CD4-positive, alpha-beta memory T cell (primary cell): ENCODE measurements at regions not wholly inside any gene's neighbourhood (a gene's known extent, or its start where the extent isn't known, plus 50 kb on each side); places are given as distances from the start of the nearest gene placed in this dataset.
"Not testable (repeated sequence)": the region's sequence is repeated elsewhere in the genome, so short reads cannot be mapped to it uniquely, and the experiment has no call there.

Experiments
- CTCF ChIA-PET: fragments of 350-600 bp; sonication (Branson Sonifier 250); formaldehyde crosslinking; loops from one replicate; lab custom pipeline; 2021; ENCODE audit warnings: inconsistent platforms; ENCODE audit not compliant: partially characterized antibody; lab: Charles Lee
- POLR2A ChIA-PET: fragments of 350-600 bp; sonication (Branson Sonifier 250); formaldehyde crosslinking; loops from one replicate; lab custom pipeline; 2021; ENCODE audit not compliant: partially characterized antibody; lab: Charles Lee
- DNase-seq, 5 donors: peaks; one replicate each; pipeline versions ENCODE4 v3.0.0 to v3.0.0-alpha.2; 2020 to 2022; ENCODE audit warnings: mixed read lengths in 1 of 5
- H3K27ac ChIP-seq: one replicate; pipeline ENCODE4 v1.7.0; 2013; ENCODE audit warnings: low read depth, low read length
- H3K27me3 ChIP-seq: 2 replicates; pipeline ENCODE4 v1.7.0; 2013; ENCODE audit warnings: mild to moderate bottlenecking, low read length, moderate library complexity; ENCODE audit not compliant: insufficient read depth
- H3K36me3 ChIP-seq: 2 replicates; pipeline ENCODE4 v1.7.0; 2013; ENCODE audit warnings: mild to moderate bottlenecking, low read length, moderate library complexity; ENCODE audit not compliant: insufficient read depth
- H3K4me1 ChIP-seq: 2 replicates; pipeline ENCODE4 v1.7.0; 2013; ENCODE audit warnings: mild to moderate bottlenecking, low read length, moderate library complexity; ENCODE audit not compliant: insufficient read depth
- H3K4me3 ChIP-seq, 2 donors: one replicate each; pipeline ENCODE4 v1.7.0; 2013; ENCODE audit warnings: low read length in 2 of 2, mild to moderate bottlenecking in 1 of 2
- H3K9me3 ChIP-seq, 2 donors: one replicate each; pipeline ENCODE4 v1.7.0; 2013; ENCODE audit warnings: low read length in 2 of 2, control low read depth in 1 of 2; ENCODE audit not compliant: control insufficient read depth in 1 of 2
- H3K27ac Mint-ChIP-seq, 7 donors: one replicate each; pipeline ENCODE4 v1.8.0; 2020 to 2021; ENCODE audit warnings: mixed read lengths in 7 of 7, mild to moderate bottlenecking in 6 of 7, inconsistent platforms in 3 of 7, moderate library complexity in 3 of 7
- H3K27me3 Mint-ChIP-seq, 2 donors: one replicate each; pipeline ENCODE4 v1.8.0; 2020 to 2021; ENCODE audit warnings: mixed read lengths in 2 of 2
- H3K36me3 Mint-ChIP-seq, 2 donors: one replicate each; pipeline ENCODE4 v1.8.0; 2020 to 2021; ENCODE audit warnings: mixed read lengths in 2 of 2, inconsistent platforms in 1 of 2, mild to moderate bottlenecking in 1 of 2
- H3K4me1 Mint-ChIP-seq, 4 donors: one replicate each; pipeline ENCODE4 v1.8.0; 2020 to 2021; ENCODE audit warnings: mixed read lengths in 4 of 4, mild to moderate bottlenecking in 1 of 4
- H3K4me3 Mint-ChIP-seq, 8 donors: one replicate each; pipeline ENCODE4 v1.8.0; 2020 to 2021; ENCODE audit warnings: mixed read lengths in 8 of 8, mild to moderate bottlenecking in 7 of 8, moderate library complexity in 6 of 8, inconsistent platforms in 3 of 8
- H3K9me3 Mint-ChIP-seq, 8 donors: one replicate each; pipeline ENCODE4 v1.8.0; 2020 to 2021; ENCODE audit warnings: mixed read lengths in 8 of 8, mild to moderate bottlenecking in 5 of 8, inconsistent platforms in 3 of 8, moderate library complexity in 1 of 8
- intact Hi-C: fragments of 100-400 bp; cut with micrococcal nuclease; formaldehyde crosslinking; loops from one replicate; pipeline ENCODE4 v1.15.1; 2023

DNA sequence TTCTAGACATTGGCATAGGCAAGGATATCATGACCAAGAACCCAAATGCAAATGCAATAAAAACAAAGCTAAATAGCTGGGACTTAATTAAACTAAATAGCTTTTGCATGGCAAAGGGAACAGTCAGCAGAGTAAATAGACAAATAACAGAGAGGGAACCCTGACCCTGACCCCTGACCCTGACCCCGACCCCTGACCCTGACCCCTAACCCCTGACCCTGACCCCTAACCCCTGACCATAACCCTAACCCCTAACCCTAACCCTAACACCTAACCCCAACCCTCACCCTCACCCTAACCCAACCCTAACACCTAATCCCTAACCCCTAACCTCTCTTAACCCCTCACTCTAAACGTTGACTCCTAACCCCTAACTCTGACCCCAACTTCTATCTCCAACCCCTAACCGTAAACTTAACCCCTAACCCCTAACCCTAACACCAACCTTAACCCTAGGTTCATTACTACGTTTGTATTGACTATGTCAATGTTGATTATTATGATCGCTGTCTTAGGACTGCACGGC lies 189.7 kb downstream of the CCT8L2 start:
- H3K27ac ChIP-seq, H3K4me3 ChIP-seq, CTCF ChIA-PET, H3K4me3 Mint-ChIP-seq, H3K36me3 Mint-ChIP-seq, intact Hi-C loops, H3K9me3 ChIP-seq, H3K4me1 ChIP-seq, POLR2A ChIA-PET, H3K4me1 Mint-ChIP-seq, H3K27me3 Mint-ChIP-seq, H3K36me3 ChIP-seq, H3K27ac Mint-ChIP-seq, H3K27me3 ChIP-seq, DNase-seq: not testable (repeated sequence)
- peaks cover 0 to 14% (median 6%) of the 10 kb centered on the region in 8 donors for H3K9me3 Mint-ChIP-seq

DNA sequence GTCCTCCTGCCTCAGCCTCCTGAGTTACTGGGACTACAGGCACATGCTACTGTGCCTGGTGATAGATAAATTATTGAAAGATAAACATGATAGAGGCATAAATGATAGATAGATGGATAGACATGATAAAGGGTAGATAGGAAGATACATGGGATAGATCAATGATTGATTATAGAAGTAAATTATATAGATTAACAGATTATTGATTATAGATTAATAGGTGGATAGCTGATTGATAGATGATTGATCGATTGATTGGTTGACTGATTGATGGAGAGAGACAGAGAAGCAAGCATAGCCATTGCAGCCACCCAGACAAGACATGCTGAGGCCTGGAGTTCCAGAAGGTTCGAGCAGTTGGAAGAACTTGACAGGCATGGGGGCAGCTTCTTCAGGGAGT lies 199.1 kb downstream of the CCT8L2 start:
- intact Hi-C loops, DNase-seq, H3K9me3 ChIP-seq, CTCF ChIA-PET, H3K4me1 Mint-ChIP-seq, H3K4me3 Mint-ChIP-seq, H3K36me3 Mint-ChIP-seq, H3K27ac ChIP-seq, H3K4me3 ChIP-seq, H3K27me3 ChIP-seq, POLR2A ChIA-PET, H3K4me1 ChIP-seq, H3K36me3 ChIP-seq, H3K27me3 Mint-ChIP-seq, H3K27ac Mint-ChIP-seq: not testable (repeated sequence)
- peaks cover 0 to 21% (median 4%) of the 10 kb centered on the region in 8 donors for H3K9me3 Mint-ChIP-seq

GRCh38 chr22:16391417-16391930 lies 201.1 kb downstream of the CCT8L2 start:
- CTCF ChIA-PET, H3K4me3 ChIP-seq, H3K27ac Mint-ChIP-seq, H3K4me3 Mint-ChIP-seq, H3K27ac ChIP-seq, H3K36me3 Mint-ChIP-seq, H3K27me3 ChIP-seq, H3K36me3 ChIP-seq, intact Hi-C loops, H3K27me3 Mint-ChIP-seq, POLR2A ChIA-PET, H3K9me3 ChIP-seq, H3K4me1 Mint-ChIP-seq, DNase-seq, H3K4me1 ChIP-seq: not testable (repeated sequence)
- H3K9me3 Mint-ChIP-seq: peaks cover 0 to 16% (median 3%) of the 10 kb centered on the region in 8 donors

- H3K4me1 Mint-ChIP-seq, H3K36me3 ChIP-seq, H3K4me1 ChIP-seq, H3K27me3 ChIP-seq, H3K36me3 Mint-ChIP-seq, H3K27ac ChIP-seq, H3K4me3 Mint-ChIP-seq, H3K4me3 ChIP-seq, CTCF ChIA-PET, H3K9me3 ChIP-seq, H3K27ac Mint-ChIP-seq, intact Hi-C loops, POLR2A ChIA-PET: not testable (repeated sequence)
- H3K27me3 Mint-ChIP-seq: peaks cover 12 to 13% of the 10 kb centered on the region in 2 donors
- peaks cover 0 to 18% (median 6%) of the 10 kb centered on the region in 8 donors for H3K9me3 Mint-ChIP-seq
- peak in 1 of 5 donors; percentile 31 for DNase-seq
Observed at GRCh38 chr22:16390541-16391217, 201.9 kb downstream of the CCT8L2 start.

GRCh38 chr22:16390046-16390445 lies 202.6 kb downstream of the CCT8L2 start:
- H3K36me3 ChIP-seq, H3K4me1 Mint-ChIP-seq, H3K9me3 ChIP-seq, CTCF ChIA-PET, H3K27ac Mint-ChIP-seq, intact Hi-C loops, H3K4me3 Mint-ChIP-seq, H3K4me3 ChIP-seq, POLR2A ChIA-PET, H3K27me3 ChIP-seq, H3K27ac ChIP-seq, H3K4me1 ChIP-seq, H3K36me3 Mint-ChIP-seq: not testable (repeated sequence)
- peaks cover 12 to 13% of the 10 kb centered on the region in 2 donors for H3K27me3 Mint-ChIP-seq
- peaks cover 0 to 18% (median 6%) of the 10 kb centered on the region in 8 donors for H3K9me3 Mint-ChIP-seq
- DNase-seq: peak in 1 of 5 donors; percentile 34

GRCh38 chr22:16389256-16389655 lies 203.4 kb downstream of the CCT8L2 start:
- H3K4me3 ChIP-seq, H3K9me3 ChIP-seq, DNase-seq, H3K36me3 Mint-ChIP-seq, H3K4me1 Mint-ChIP-seq, H3K4me1 ChIP-seq, POLR2A ChIA-PET, H3K27ac Mint-ChIP-seq, H3K4me3 Mint-ChIP-seq, CTCF ChIA-PET, H3K27ac ChIP-seq, H3K27me3 ChIP-seq, H3K36me3 ChIP-seq, intact Hi-C loops: not testable (repeated sequence)
- Mint-ChIP-seq H3K27me3 (peaks cover 12 to 13% of the 10 kb centered on the region in 2 donors), H3K9me3 (peaks cover 0 to 18% (median 6%) of the 10 kb centered on the region in 8 donors)

DNA sequence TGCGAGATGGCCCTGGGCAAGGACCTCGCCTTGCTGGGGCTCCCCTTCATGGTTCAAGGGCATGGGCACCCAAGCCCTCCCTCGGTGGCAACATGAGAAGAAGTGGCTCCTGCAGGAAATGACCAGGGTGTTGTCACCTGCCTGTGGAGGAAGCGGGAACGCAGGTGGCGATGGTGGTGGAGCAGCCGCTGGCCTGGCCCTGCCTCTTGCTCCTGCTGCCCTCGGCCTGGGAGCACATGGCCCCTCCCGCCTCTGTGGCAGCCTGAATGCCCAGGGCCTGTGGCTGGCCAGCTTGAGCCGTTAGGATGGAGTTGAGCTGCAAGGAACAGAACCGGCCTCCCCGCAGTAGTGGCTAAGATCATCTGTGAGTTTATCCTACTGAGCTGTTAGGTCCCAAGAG lies 204.0 kb downstream of the CCT8L2 start:
- Mint-ChIP-seq H3K27me3 (peaks cover 12 to 13% of the 10 kb centered on the region in 2 donors), H3K9me3 (peaks cover 0 to 18% (median 6%) of the 10 kb centered on the region in 8 donors)
- DNase-seq, CTCF ChIA-PET, POLR2A ChIA-PET, H3K27ac ChIP-seq, H3K4me3 ChIP-seq, H3K36me3 ChIP-seq, H3K27me3 ChIP-seq, H3K9me3 ChIP-seq, intact Hi-C loops, H3K27ac Mint-ChIP-seq, H3K4me1 Mint-ChIP-seq, H3K4me1 ChIP-seq, H3K36me3 Mint-ChIP-seq, H3K4me3 Mint-ChIP-seq: not testable (repeated sequence)
